Endothelial cell of umbilical vein (primary cell): ENCODE measurements at regions not wholly inside any gene's neighbourhood (a gene's known extent, or its start where the extent isn't known, plus 50 kb on each side); places are given as distances from the start of the nearest gene placed in this dataset.

ENCODE experiments used
- EZH2 ChIP-seq: IDR thresholded peaks from 2 replicates; pipeline ENCODE4 v1.6.1; 2012; ENCODE audit warnings: borderline replicate concordance, low read depth, mild to moderate bottlenecking, moderate library complexity, low read length, inconsistent platforms; ENCODE audit not compliant: severe bottlenecking
- FOS ChIP-seq: IDR thresholded peaks from 2 replicates; pipeline ENCODE4 v1.6.1; 2011; ENCODE audit warnings: mild to moderate bottlenecking, low read length, moderate library complexity, borderline replicate concordance; ENCODE audit not compliant: insufficient read depth
- GATA2 ChIP-seq: IDR thresholded peaks from 2 replicates; pipeline ENCODE4 v1.7.0; 2011; ENCODE audit warnings: low read depth, mild to moderate bottlenecking, moderate library complexity, mixed read lengths, low read length; ENCODE audit not compliant: insufficient read length, insufficient read depth
- JUN ChIP-seq: IDR thresholded peaks from 2 replicates; pipeline ENCODE4 v1.6.1; 2011; ENCODE audit warnings: borderline replicate concordance, low read depth; ENCODE audit not compliant: insufficient read length, insufficient read depth
- MAX ChIP-seq: IDR thresholded peaks from 2 replicates; pipeline ENCODE4 v1.6.1; 2011; ENCODE audit not compliant: insufficient read depth, insufficient read length
- MYC ChIP-seq: IDR thresholded peaks from one replicate; pipeline ENCODE4 v1.6.1; 2011; ENCODE audit warnings: mild to moderate bottlenecking, low read depth, low read length
- POLR2A ChIP-seq: IDR thresholded peaks from 2 replicates; pipeline ENCODE4 v1.6.1; 2012; ENCODE audit warnings: low read depth, mild to moderate bottlenecking, control low read depth, low read length
- POLR2AphosphoS5 ChIP-seq: IDR thresholded peaks from 2 replicates; pipeline ENCODE4 v1.6.1; 2012; ENCODE audit warnings: low read depth, mild to moderate bottlenecking, control low read depth, low read length, moderate library complexity; ENCODE audit not compliant: insufficient read depth
- TF ChIP-seq, protein P1 (sequence below), 2 donors: IDR thresholded peaks; 1 replicate in 1 of 2; 2 replicates in 1 of 2; pipeline ENCODE4 v1.5.1; 2011; ENCODE audit warnings: low read length in 2 of 2, mild to moderate bottlenecking in 2 of 2, moderate library complexity in 2 of 2, control low read depth in 1 of 2, inconsistent platforms in 1 of 2, low read depth in 1 of 2; ENCODE audit not compliant: insufficient read depth in 1 of 2; ENCODE audit errors: extremely low read depth in 1 of 2

GRCh38 chr6:56407883-56408410, 160.6 kb upstream of the COL21A1 start:
- TF ChIP-seq, protein P1, sequence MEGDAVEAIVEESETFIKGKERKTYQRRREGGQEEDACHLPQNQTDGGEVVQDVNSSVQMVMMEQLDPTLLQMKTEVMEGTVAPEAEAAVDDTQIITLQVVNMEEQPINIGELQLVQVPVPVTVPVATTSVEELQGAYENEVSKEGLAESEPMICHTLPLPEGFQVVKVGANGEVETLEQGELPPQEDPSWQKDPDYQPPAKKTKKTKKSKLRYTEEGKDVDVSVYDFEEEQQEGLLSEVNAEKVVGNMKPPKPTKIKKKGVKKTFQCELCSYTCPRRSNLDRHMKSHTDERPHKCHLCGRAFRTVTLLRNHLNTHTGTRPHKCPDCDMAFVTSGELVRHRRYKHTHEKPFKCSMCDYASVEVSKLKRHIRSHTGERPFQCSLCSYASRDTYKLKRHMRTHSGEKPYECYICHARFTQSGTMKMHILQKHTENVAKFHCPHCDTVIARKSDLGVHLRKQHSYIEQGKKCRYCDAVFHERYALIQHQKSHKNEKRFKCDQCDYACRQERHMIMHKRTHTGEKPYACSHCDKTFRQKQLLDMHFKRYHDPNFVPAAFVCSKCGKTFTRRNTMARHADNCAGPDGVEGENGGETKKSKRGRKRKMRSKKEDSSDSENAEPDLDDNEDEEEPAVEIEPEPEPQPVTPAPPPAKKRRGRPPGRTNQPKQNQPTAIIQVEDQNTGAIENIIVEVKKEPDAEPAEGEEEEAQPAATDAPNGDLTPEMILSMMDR (IDR thresholded peaks at IDR 0.05; ENCODE audit: extremely low read depth in 1 of 2, insufficient read depth in 1 of 2, low read depth in 1 of 2, low read length in 2 of 2) = no peak
- TF ChIP-seq POLR2AphosphoS5 (no peak), EZH2 (no peak), POLR2A (no peak), JUN (no peak), GATA2 (no peak), MYC (no peak), MAX (no peak), FOS (no peak)
